Thoracic aorta (tissue), 2 donors: ENCODE measurements at regions not wholly inside any gene's neighbourhood (a gene's known extent, or its start where the extent isn't known, plus 50 kb on each side); places are given as distances from the start of the nearest gene placed in this dataset.

Source experiments
- ATAC-seq: fragments of 150-250 bp; one replicate; pipeline ENCODE4 v1.8.0; 2017; ENCODE audit warnings: low read depth; ENCODE audit not compliant: insufficient number of reproducible peaks, low FRiP score
- DNase-seq: peaks from one replicate; pipeline ENCODE4 v3.0.0-alpha.2; 2020; ENCODE audit warnings: low spot score
- H3K27ac ChIP-seq, 2 donors: fragments of 200-600 bp; sonication (generic); 1 replicate in 1 of 2; 2 replicates in 1 of 2; pipeline ENCODE4 v1.5.1; 2016; ENCODE audit warnings: mild to moderate bottlenecking in 2 of 2, moderate library complexity in 2 of 2
- H3K27me3 ChIP-seq: fragments of 200-600 bp; sonication (generic); replicated peaks from 2 replicates; pipeline ENCODE4 v1.6.0; 2016; ENCODE audit warnings: mild to moderate bottlenecking; ENCODE audit not compliant: insufficient read depth
- H3K36me3 ChIP-seq: fragments of 200-600 bp; sonication (generic); one replicate; pipeline ENCODE4 v1.5.1; 2016
- H3K4me1 ChIP-seq, 2 donors: fragments of 200-600 bp; sonication (generic); 1 replicate in 1 of 2; 2 replicates in 1 of 2; pipeline versions ENCODE4 v1.5.1 to v1.6.0; 2016; ENCODE audit warnings: low read depth in 2 of 2, mild to moderate bottlenecking in 1 of 2; ENCODE audit not compliant: control insufficient read depth in 1 of 2
- H3K4me3 ChIP-seq: fragments of 200-600 bp; sonication (generic); 2 replicates; pipeline ENCODE4 v1.5.1; 2016; ENCODE audit warnings: mild to moderate bottlenecking
- H3K9me3 ChIP-seq: fragments of 200-600 bp; sonication (generic); 2 replicates; pipeline ENCODE4 v1.5.1; 2016
- CTCF ChIP-seq: fragments of 200-600 bp; sonication (generic); IDR thresholded peaks from one replicate; pipeline ENCODE4 v1.5.1; 2019; ENCODE audit warnings: antibody characterized with exemption

GRCh38 chr2:217664761-217665160 is 338.0 kb downstream of the TNS1 start:
- no peak overlapping the region for H3K4me3 ChIP-seq
- no peak for DNase-seq
- TF ChIP-seq CTCF, result no peak
- peak overlapping the region; percentile 49 to 92 for H3K27ac ChIP-seq
- H3K4me1 ChIP-seq, result peaks cover 55 to 83% of the 10 kb centered on the region in 2 donors
- no peak for ATAC-seq
- H3K9me3 ChIP-seq, result no peaks in the 10 kb centered on the region
- no peaks in the 10 kb centered on the region for H3K27me3 ChIP-seq
- no peaks in the 10 kb centered on the region for H3K36me3 ChIP-seq

- Histone ChIP-seq H3K4me1 (peaks cover 50 to 67% of the 10 kb centered on the region in 2 donors), H3K27me3 (no peaks in the 10 kb centered on the region), H3K4me3 (no peak overlapping the region), H3K36me3 (no peaks in the 10 kb centered on the region), H3K9me3 (no peaks in the 10 kb centered on the region), H3K27ac (peak overlapping the region; percentile 26 to 55)
- ATAC-seq (no peak), DNase-seq (no peak)
- TF ChIP-seq CTCF, result no peak
These were observed 339.7 kb downstream of the TNS1 start for GRCh38 chr2:217662984-217663602.

GRCh38 chr2:217661378-217661777 is 341.4 kb downstream of the TNS1 start:
- no peak overlapping the region for H3K4me3 ChIP-seq
- no peak for TF ChIP-seq CTCF
- no peak for ATAC-seq
- peaks cover 39 to 62% of the 10 kb centered on the region in 2 donors for H3K4me1 ChIP-seq
- H3K36me3 ChIP-seq, result no peaks in the 10 kb centered on the region
- no peak for DNase-seq
- H3K27ac ChIP-seq, result peak overlapping the region; percentile 31 to 35
- H3K27me3 ChIP-seq, result no peaks in the 10 kb centered on the region
- H3K9me3 ChIP-seq, result no peaks in the 10 kb centered on the region

DNA sequence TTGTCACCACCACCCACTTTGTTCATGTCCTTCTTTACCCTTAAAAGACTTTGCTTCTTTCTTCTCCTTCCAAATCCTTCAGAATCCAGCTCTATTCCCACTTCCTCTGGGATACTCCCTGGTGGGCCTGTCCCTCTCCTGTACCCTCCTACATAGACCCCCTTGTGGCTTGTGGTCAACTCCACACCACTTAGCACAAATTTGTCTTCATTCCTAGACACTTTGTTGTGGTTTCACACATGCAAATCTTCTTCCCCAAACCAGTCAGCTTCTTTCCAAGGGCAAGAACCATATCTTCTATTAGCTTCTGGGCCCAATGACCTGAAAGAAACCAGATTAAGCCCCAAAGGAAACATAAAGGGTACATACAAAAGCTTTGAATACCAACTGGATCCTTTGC is 342.4 kb downstream of the TNS1 start:
- Histone ChIP-seq H3K4me3 (no peak overlapping the region), H3K27me3 (no peaks in the 10 kb centered on the region), H3K9me3 (no peaks in the 10 kb centered on the region), H3K4me1 (peaks cover 35 to 62% of the 10 kb centered on the region in 2 donors), H3K27ac (no peak overlapping the region), H3K36me3 (no peaks in the 10 kb centered on the region)
- DNase-seq, result no peak
- no peak for ATAC-seq
- TF ChIP-seq CTCF, result no peak

GRCh38 chr2:217658806-217659205 is 344.0 kb downstream of the TNS1 start:
- no peak for DNase-seq
- Histone ChIP-seq H3K9me3 (no peaks in the 10 kb centered on the region), H3K27ac (no peak overlapping the region), H3K36me3 (no peaks in the 10 kb centered on the region), H3K4me1 (peaks cover 31 to 52% of the 10 kb centered on the region in 2 donors), H3K27me3 (no peaks in the 10 kb centered on the region), H3K4me3 (no peak overlapping the region)
- no peak for TF ChIP-seq CTCF
- no peak for ATAC-seq
